ENCODE measurements at regions not wholly inside any gene's neighbourhood (a gene's known extent, or its start where the extent isn't known, plus 50 kb on each side); places are given as distances from the start of the nearest gene placed in this dataset.

DNA sequence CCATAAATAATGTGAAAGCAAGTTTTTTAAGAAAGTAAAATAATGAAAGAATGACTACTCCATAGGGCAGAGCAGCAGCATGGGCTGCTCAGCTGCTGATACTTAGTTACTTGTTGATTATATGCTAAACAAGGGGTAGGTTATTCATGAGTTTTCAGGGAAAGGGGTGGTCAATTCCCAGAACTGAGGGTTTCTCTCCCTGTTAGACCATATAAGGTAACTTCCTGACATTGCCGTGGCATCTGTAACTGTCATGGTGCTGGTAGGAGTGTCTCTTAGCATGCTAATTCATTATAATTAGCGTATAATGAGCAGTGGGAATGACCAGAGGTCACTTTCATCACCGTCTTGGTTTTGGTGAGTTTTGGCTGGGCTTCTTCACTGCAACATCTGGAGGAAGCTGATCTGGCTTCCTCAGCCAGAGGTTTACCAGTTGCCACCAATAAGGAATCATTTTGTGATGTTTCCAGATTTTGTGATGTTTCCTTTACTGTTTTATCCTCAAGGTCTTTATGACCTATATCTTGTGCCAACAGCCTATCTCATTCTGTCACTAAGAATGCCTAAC is 121.8 kb upstream of the CHL1 start:
- H3K27ac ChIP-seq (ENCODE audit: low read depth, low read length), result no peak overlapping the region
- H2BK5ac ChIP-seq (ENCODE audit: low read depth, low read length, poor library complexity), result no peak overlapping the region
- H3K9me3 ChIP-seq (ENCODE audit: insufficient read depth, low read depth, low read length), result no peaks in the 10 kb centered on the region
- H2AK5ac ChIP-seq (ENCODE audit: low read length), result no peak overlapping the region
- H4K91ac ChIP-seq (ENCODE audit: low read depth, low read length), result no peak overlapping the region
- H3K18ac ChIP-seq (ENCODE audit: low read length), result no peak overlapping the region
- H3K14ac ChIP-seq (ENCODE audit: low read length), result no peak overlapping the region
- H3K4me1 ChIP-seq (ENCODE audit: control insufficient read depth in 1 of 2, insufficient read depth in 2 of 2, low read length in 2 of 2), result peaks cover 0 to 2% of the 10 kb centered on the region in 2 experiments
- H3K4me2 ChIP-seq (ENCODE audit: low read length), result no peak overlapping the region
- no peak overlapping the region for H4K8ac ChIP-seq (ENCODE audit: low read depth, low read length)
- H3K4me3 ChIP-seq (ENCODE audit: low read depth, low read length), result no peak overlapping the region
- H2BK120ac ChIP-seq (ENCODE audit: insufficient read depth, low read length, poor library complexity), result no peak overlapping the region
- no peak overlapping the region for H3K23ac ChIP-seq (ENCODE audit: low read length)
- no peak overlapping the region for H4K12ac ChIP-seq (ENCODE audit: low read depth, low read length)
- H3K79me1 ChIP-seq (ENCODE audit: low read length), result no peaks in the 10 kb centered on the region
- no peaks in the 10 kb centered on the region for H3K79me2 ChIP-seq (ENCODE audit: control insufficient read depth, insufficient read depth, low read length, poor library complexity)
- no peaks in the 10 kb centered on the region for H3K36me3 ChIP-seq (ENCODE audit: control insufficient read depth in 1 of 2, insufficient read depth in 2 of 2, low read length in 2 of 2)
- H2BK12ac ChIP-seq (ENCODE audit: low read length), result no peak overlapping the region
- no peak overlapping the region for H2AFZ ChIP-seq (ENCODE audit: insufficient read depth, low read length, poor library complexity)
- no peak overlapping the region for H3K4ac ChIP-seq (ENCODE audit: low read depth, low read length)
- H3K9ac ChIP-seq (ENCODE audit: low read length), result no peak overlapping the region
- H3K27me3 ChIP-seq (ENCODE audit: insufficient read depth, low read length), result no peaks in the 10 kb centered on the region
- DNase-seq, result no peak
- WGBS (ENCODE audit: extremely low coverage, insufficient coverage, insufficient read length), result no CpG with 5 or more reads among the region's 3 CpGs

DNA sequence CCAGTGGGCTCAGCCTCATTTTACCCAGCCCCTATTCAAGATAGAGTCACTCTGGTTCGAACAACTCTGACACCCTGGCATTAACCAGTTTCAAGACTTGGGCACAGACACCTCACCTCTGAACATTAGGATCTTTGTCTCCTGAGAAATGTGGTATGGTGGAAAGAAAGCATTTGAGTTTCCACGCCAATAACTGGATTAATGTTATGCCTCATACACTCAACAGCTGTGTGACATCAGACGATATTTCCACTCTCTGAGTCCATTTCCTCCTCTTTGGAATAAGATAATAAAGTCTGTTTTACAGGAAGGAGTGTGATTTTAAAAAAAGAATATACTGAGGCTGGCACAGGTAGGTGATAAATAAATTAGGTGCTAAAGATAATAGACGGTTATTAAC is 121.3 kb upstream of the CHL1 start:
- peaks cover 0 to 2% of the 10 kb centered on the region in 2 experiments for H3K4me1 ChIP-seq (ENCODE audit: control insufficient read depth in 1 of 2, insufficient read depth in 2 of 2, low read length in 2 of 2)

DNA sequence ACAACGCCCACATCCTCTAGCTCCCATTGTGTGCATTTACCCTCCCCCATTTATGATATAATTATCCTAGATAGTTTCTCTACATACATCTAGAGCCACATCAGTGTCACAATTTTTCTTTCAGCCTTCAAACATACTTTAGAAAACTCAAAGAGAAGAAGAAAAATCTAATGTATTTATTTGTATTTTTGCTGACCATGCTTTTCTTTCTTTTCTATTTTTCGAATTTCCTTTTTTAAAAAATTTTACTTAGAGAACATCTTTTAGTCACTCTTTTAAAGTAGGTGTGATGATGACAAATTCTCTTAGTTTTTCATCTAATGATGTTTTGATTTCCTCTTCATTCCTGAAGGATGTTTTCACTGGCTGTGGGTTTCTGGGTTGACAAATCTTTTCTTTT is 117.0 kb upstream of the CHL1 start:
- Histone ChIP-seq H3K14ac (ENCODE audit: low read length) (no peak overlapping the region), H2AK5ac (ENCODE audit: low read length) (no peak overlapping the region), H3K36me3 (ENCODE audit: control insufficient read depth in 1 of 2, insufficient read depth in 2 of 2, low read length in 2 of 2) (no peaks in the 10 kb centered on the region), H3K4me2 (ENCODE audit: low read length) (no peak overlapping the region), H2AFZ (ENCODE audit: insufficient read depth, low read length, poor library complexity) (no peak overlapping the region), H3K18ac (ENCODE audit: low read length) (no peak overlapping the region), H3K27ac (ENCODE audit: low read depth, low read length) (no peak overlapping the region), H3K79me1 (ENCODE audit: low read length) (no peaks in the 10 kb centered on the region), H3K4ac (ENCODE audit: low read depth, low read length) (no peak overlapping the region), H3K4me1 (ENCODE audit: control insufficient read depth in 1 of 2, insufficient read depth in 2 of 2, low read length in 2 of 2) (no peaks in the 10 kb centered on the region), H3K9ac (ENCODE audit: low read length) (no peak overlapping the region), H2BK120ac (ENCODE audit: insufficient read depth, low read length, poor library complexity) (no peak overlapping the region), H4K12ac (ENCODE audit: low read depth, low read length) (no peak overlapping the region), H3K23ac (ENCODE audit: low read length) (no peak overlapping the region), H3K79me2 (ENCODE audit: control insufficient read depth, insufficient read depth, low read length, poor library complexity) (no peaks in the 10 kb centered on the region), H3K4me3 (ENCODE audit: low read depth, low read length) (no peak overlapping the region), H4K91ac (ENCODE audit: low read depth, low read length) (no peak overlapping the region), H3K9me3 (ENCODE audit: insufficient read depth, low read depth, low read length) (no peaks in the 10 kb centered on the region), H2BK12ac (ENCODE audit: low read length) (no peak overlapping the region), H2BK5ac (ENCODE audit: low read depth, low read length, poor library complexity) (no peak overlapping the region), H4K8ac (ENCODE audit: low read depth, low read length) (no peak overlapping the region), H3K27me3 (ENCODE audit: insufficient read depth, low read length) (no peaks in the 10 kb centered on the region)
- DNase-seq, result no peak
- no CpG with 5 or more reads among the region's 2 CpGs for WGBS (ENCODE audit: extremely low coverage, insufficient coverage, insufficient read length)

More for the DNA sequence above, 121.3 kb upstream of the CHL1 start:
- Histone ChIP-seq H3K18ac (ENCODE audit: low read length) (no peak overlapping the region), H3K79me1 (ENCODE audit: low read length) (no peaks in the 10 kb centered on the region), H2BK12ac (ENCODE audit: low read length) (no peak overlapping the region), H2AK5ac (ENCODE audit: low read length) (no peak overlapping the region), H2AFZ (ENCODE audit: insufficient read depth, low read length, poor library complexity) (no peak overlapping the region), H3K4me3 (ENCODE audit: low read depth, low read length) (no peak overlapping the region), H3K4me2 (ENCODE audit: low read length) (no peak overlapping the region), H3K27ac (ENCODE audit: low read depth, low read length) (no peak overlapping the region), H3K4ac (ENCODE audit: low read depth, low read length) (no peak overlapping the region), H4K91ac (ENCODE audit: low read depth, low read length) (no peak overlapping the region), H3K36me3 (ENCODE audit: control insufficient read depth in 1 of 2, insufficient read depth in 2 of 2, low read length in 2 of 2) (no peaks in the 10 kb centered on the region), H2BK120ac (ENCODE audit: insufficient read depth, low read length, poor library complexity) (no peak overlapping the region), H3K27me3 (ENCODE audit: insufficient read depth, low read length) (no peaks in the 10 kb centered on the region), H2BK5ac (ENCODE audit: low read depth, low read length, poor library complexity) (no peak overlapping the region), H3K9me3 (ENCODE audit: insufficient read depth, low read depth, low read length) (no peaks in the 10 kb centered on the region), H4K8ac (ENCODE audit: low read depth, low read length) (no peak overlapping the region), H3K23ac (ENCODE audit: low read length) (no peak overlapping the region), H4K12ac (ENCODE audit: low read depth, low read length) (no peak overlapping the region), H3K79me2 (ENCODE audit: control insufficient read depth, insufficient read depth, low read length, poor library complexity) (no peaks in the 10 kb centered on the region), H3K9ac (ENCODE audit: low read length) (no peak overlapping the region), H3K14ac (ENCODE audit: low read length) (no peak overlapping the region)
- no CpG with 5 or more reads among the region's 4 CpGs for WGBS (ENCODE audit: extremely low coverage, insufficient coverage, insufficient read length)
- no peak for DNase-seq

DNA sequence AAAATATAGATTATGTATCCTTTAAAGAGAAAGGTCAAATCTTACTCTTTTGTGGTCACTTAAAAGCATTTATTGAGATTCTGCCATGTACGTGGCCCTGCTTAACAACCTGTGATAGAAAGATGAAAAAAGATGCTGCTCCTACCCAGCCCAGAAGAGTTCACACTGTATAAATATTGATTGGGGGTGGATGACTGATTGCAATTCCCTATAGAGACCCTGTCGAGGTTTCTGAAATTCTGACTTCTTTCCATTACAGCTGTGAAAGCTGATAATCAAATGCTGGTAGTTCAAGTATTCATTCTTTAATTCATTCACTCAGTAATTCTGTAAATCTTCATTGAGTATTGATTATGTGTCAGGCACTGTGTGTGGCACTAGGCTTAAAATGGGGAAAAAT is 114.1 kb upstream of the CHL1 start:
- H3K36me3 ChIP-seq (ENCODE audit: control insufficient read depth in 1 of 2, insufficient read depth in 2 of 2, low read length in 2 of 2), result no peaks in the 10 kb centered on the region
- no peak overlapping the region for H2AFZ ChIP-seq (ENCODE audit: insufficient read depth, low read length, poor library complexity)
- no peaks in the 10 kb centered on the region for H3K27me3 ChIP-seq (ENCODE audit: insufficient read depth, low read length)
- no peak overlapping the region for H3K4me3 ChIP-seq (ENCODE audit: low read depth, low read length)
- H3K18ac ChIP-seq (ENCODE audit: low read length), result no peak overlapping the region
- no peaks in the 10 kb centered on the region for H3K9me3 ChIP-seq (ENCODE audit: insufficient read depth, low read depth, low read length)
- H3K79me2 ChIP-seq (ENCODE audit: control insufficient read depth, insufficient read depth, low read length, poor library complexity), result no peaks in the 10 kb centered on the region
- no peak overlapping the region for H3K4ac ChIP-seq (ENCODE audit: low read depth, low read length)
- DNase-seq, result no peak
- no peak overlapping the region for H3K27ac ChIP-seq (ENCODE audit: low read depth, low read length)
- no peak overlapping the region for H4K12ac ChIP-seq (ENCODE audit: low read depth, low read length)
- no peaks in the 10 kb centered on the region for H3K79me1 ChIP-seq (ENCODE audit: low read length)
- H3K4me2 ChIP-seq (ENCODE audit: low read length), result no peak overlapping the region
- H2BK5ac ChIP-seq (ENCODE audit: low read depth, low read length, poor library complexity), result no peak overlapping the region
- no peak overlapping the region for H2AK5ac ChIP-seq (ENCODE audit: low read length)
- no peak overlapping the region for H3K14ac ChIP-seq (ENCODE audit: low read length)
- no peak overlapping the region for H2BK12ac ChIP-seq (ENCODE audit: low read length)
- no peak overlapping the region for H4K8ac ChIP-seq (ENCODE audit: low read depth, low read length)
- WGBS (ENCODE audit: extremely low coverage, insufficient coverage, insufficient read length), result no CpG with 5 or more reads among the region's 2 CpGs
- no peak overlapping the region for H3K23ac ChIP-seq (ENCODE audit: low read length)
- H4K91ac ChIP-seq (ENCODE audit: low read depth, low read length), result no peak overlapping the region
- no peak overlapping the region for H3K9ac ChIP-seq (ENCODE audit: low read length)
- H2BK120ac ChIP-seq (ENCODE audit: insufficient read depth, low read length, poor library complexity), result no peak overlapping the region
- no peaks in the 10 kb centered on the region for H3K4me1 ChIP-seq (ENCODE audit: control insufficient read depth in 1 of 2, insufficient read depth in 2 of 2, low read length in 2 of 2)
